ENCODE measurements at regions not wholly inside any gene's neighbourhood (a gene's known extent, or its start where the extent isn't known, plus 50 kb on each side); places are given as distances from the start of the nearest gene placed in this dataset.

GRCh38 chr1:118826669-118827068 is 161.5 kb downstream of the TBX15 start:
- Mint-ChIP-seq H3K27ac (ENCODE audit: unreplicated experiment) (no peak overlapping the region), H3K27me3 (ENCODE audit: insufficient read depth, unreplicated experiment) (no peaks in the 10 kb centered on the region), H3K4me3 (ENCODE audit: unreplicated experiment) (no peak overlapping the region), H3K9me3 (ENCODE audit: unreplicated experiment) (no peaks in the 10 kb centered on the region), H3K4me1 (ENCODE audit: low read depth, unreplicated experiment) (no peaks in the 10 kb centered on the region), H3K36me3 (ENCODE audit: insufficient read depth, unreplicated experiment) (peaks cover 4% of the 10 kb centered on the region)
- Histone ChIP-seq H3K9me3 (no peaks in the 10 kb centered on the region), H3K4me1 (no peaks in the 10 kb centered on the region), H3K27me3 (replicated peaks; ENCODE audit: control insufficient read depth, insufficient read depth, low read length) (no peaks in the 10 kb centered on the region), H3K36me3 (ENCODE audit: control insufficient read depth, insufficient read depth, low read length) (no peaks in the 10 kb centered on the region), H3K4me3 (ENCODE audit: low read depth, low read length) (no peak overlapping the region)
- no TSS peak for BruUV-seq (replicated peaks)
- no peak for DNase-seq
- intact Hi-C loops (cut with micrococcal nuclease; ENCODE audit: unreplicated experiment): no loop called here
- ChIA-PET POLR2A (no interaction called here), CTCF (no interaction called here)
- TF ChIP-seq CTCF (IDR thresholded peaks at IDR 0.05; ENCODE audit: insufficient read depth in 1 of 2, low read depth in 1 of 2, low read length in 1 of 2, severe bottlenecking in 1 of 2, unreplicated experiment in 1 of 2): no peak

GRCh38 chr1:118825619-118826018 is 162.5 kb downstream of the TBX15 start:
- peaks cover 1% of the 10 kb centered on the region for H3K36me3 Mint-ChIP-seq (ENCODE audit: insufficient read depth, unreplicated experiment)
- no TSS peak for BruUV-seq (replicated peaks)
- no peaks in the 10 kb centered on the region for H3K4me1 Mint-ChIP-seq (ENCODE audit: low read depth, unreplicated experiment)
- no peak overlapping the region for H3K27ac Mint-ChIP-seq (ENCODE audit: unreplicated experiment)
- no peak for DNase-seq
- TF ChIP-seq CTCF (IDR thresholded peaks at IDR 0.05; ENCODE audit: insufficient read depth in 1 of 2, low read depth in 1 of 2, low read length in 1 of 2, severe bottlenecking in 1 of 2, unreplicated experiment in 1 of 2): no peak
- H3K36me3 ChIP-seq (ENCODE audit: control insufficient read depth, insufficient read depth, low read length): no peaks in the 10 kb centered on the region
- intact Hi-C loops (cut with micrococcal nuclease; ENCODE audit: unreplicated experiment): no loop called here
- no peaks in the 10 kb centered on the region for H3K9me3 Mint-ChIP-seq (ENCODE audit: unreplicated experiment)
- no peak overlapping the region for H3K4me3 Mint-ChIP-seq (ENCODE audit: unreplicated experiment)
- H3K4me3 ChIP-seq (ENCODE audit: low read depth, low read length): no peak overlapping the region
- ChIA-PET CTCF (no interaction called here), POLR2A (no interaction called here)
- H3K27me3 ChIP-seq (replicated peaks; ENCODE audit: control insufficient read depth, insufficient read depth, low read length): no peaks in the 10 kb centered on the region
- no peaks in the 10 kb centered on the region for H3K4me1 ChIP-seq
- no peaks in the 10 kb centered on the region for H3K27me3 Mint-ChIP-seq (ENCODE audit: insufficient read depth, unreplicated experiment)
- no peaks in the 10 kb centered on the region for H3K9me3 ChIP-seq

GRCh38 chr1:118821801-118822200 is 166.3 kb downstream of the TBX15 start:
- Histone ChIP-seq H3K4me3 (ENCODE audit: low read depth, low read length) (no peak overlapping the region), H3K4me1 (no peaks in the 10 kb centered on the region), H3K27me3 (replicated peaks; ENCODE audit: control insufficient read depth, insufficient read depth, low read length) (no peaks in the 10 kb centered on the region), H3K9me3 (no peaks in the 10 kb centered on the region), H3K36me3 (ENCODE audit: control insufficient read depth, insufficient read depth, low read length) (no peaks in the 10 kb centered on the region)
- H3K4me3 Mint-ChIP-seq (ENCODE audit: unreplicated experiment): no peak overlapping the region
- no peak overlapping the region for H3K27ac Mint-ChIP-seq (ENCODE audit: unreplicated experiment)
- intact Hi-C loops (cut with micrococcal nuclease; ENCODE audit: unreplicated experiment): no loop called here
- no peaks in the 10 kb centered on the region for H3K36me3 Mint-ChIP-seq (ENCODE audit: insufficient read depth, unreplicated experiment)
- no TSS peak for BruUV-seq (replicated peaks)
- no peaks in the 10 kb centered on the region for H3K4me1 Mint-ChIP-seq (ENCODE audit: low read depth, unreplicated experiment)
- TF ChIP-seq CTCF (IDR thresholded peaks at IDR 0.05; ENCODE audit: insufficient read depth in 1 of 2, low read depth in 1 of 2, low read length in 1 of 2, severe bottlenecking in 1 of 2, unreplicated experiment in 1 of 2): no peak
- ChIA-PET POLR2A (no interaction called here), CTCF (no interaction called here)
- no peaks in the 10 kb centered on the region for H3K9me3 Mint-ChIP-seq (ENCODE audit: unreplicated experiment)
- H3K27me3 Mint-ChIP-seq (ENCODE audit: insufficient read depth, unreplicated experiment): no peaks in the 10 kb centered on the region
- no peak for DNase-seq
